HepG2 (cell line): ENCODE measurements at regions not wholly inside any gene's neighbourhood (a gene's known extent, or its start where the extent isn't known, plus 50 kb on each side); places are given as distances from the start of the nearest gene placed in this dataset.

Experiments used
- ATAC-seq: fragments of 200-7000 bp; cut with Tn5 transposase; 3 replicates; pipeline ENCODE4 v1.9.1; 2020; ENCODE audit warnings: mild to moderate bottlenecking, moderate library complexity
- BruUV-seq: library from RNA; stranded (reverse); fragments of 400-500 nt; replicated peaks from 2 replicates; lab custom pipeline; 2021; lab: Mats Ljungman, UMichigan
- CTCF ChIA-PET: fragments of 300-600 bp; formaldehyde crosslinking; extraction: SDS; loops from one replicate; lab custom pipeline; 2021; ENCODE audit warnings: low total read pairs, inconsistent platforms, low intra/inter-chr PET ratio; lab: Yijun Ruan, JAX
- POLR2A ChIA-PET: fragments of 350-600 bp; sonication (Branson Sonifier 250); formaldehyde crosslinking; loops from one replicate; lab custom pipeline; 2020; ENCODE audit warnings: antibody characterized with exemption, inconsistent platforms; lab: Yijun Ruan, JAX
- DNase-seq: peaks from one replicate; pipeline ENCODE4 v3.0.0-alpha.2; 2015; ENCODE audit warnings: low spot score
- FAIRE-seq: peaks from 3 replicates; lab custom pipeline; 2011; peaks lifted over from hg19 to GRCh38; lab: Jason Lieb, UNC
- H2AFZ ChIP-seq: one replicate; pipeline ENCODE4 v1.6.1; 2011; ENCODE audit warnings: low read length, inconsistent platforms
- H3K27ac ChIP-seq: fragments of 300-600 bp; 3 replicates; pipeline ENCODE4 v1.8.0; 2011; ENCODE audit warnings: mixed run types, mild to moderate bottlenecking, mixed read lengths, low read length, inconsistent platforms; ENCODE audit not compliant: insufficient read depth; ENCODE audit errors: extremely low read length
- H3K27me3 ChIP-seq, 2 experiments: fragments of 200-600 bp in 1 of 2; 2 replicates in 1 of 2; 3 replicates in 1 of 2; pipeline versions ENCODE4 v1.6.0 to v1.8.0; 2011; ENCODE audit warnings: low read length in 2 of 2, mild to moderate bottlenecking in 2 of 2, moderate library complexity in 2 of 2, inconsistent platforms in 1 of 2; ENCODE audit not compliant: insufficient read depth in 2 of 2, control insufficient read depth in 1 of 2
- H3K36me3 ChIP-seq, 2 experiments: fragments of 200-600 bp in 1 of 2; replicated peaks in 1 of 2; 2 replicates in 1 of 2; 3 replicates in 1 of 2; pipeline versions ENCODE4 v1.5.1 to v1.8.0; 2011; ENCODE audit warnings: low read length in 2 of 2, inconsistent platforms in 1 of 2; ENCODE audit not compliant: insufficient read depth in 2 of 2, control insufficient read depth in 1 of 2
- H3K4me1 ChIP-seq: 2 replicates; pipeline ENCODE4 v1.5.1; 2012; ENCODE audit warnings: low read length, inconsistent platforms; ENCODE audit not compliant: insufficient read depth
- H3K4me2 ChIP-seq: 2 replicates; pipeline ENCODE4 v1.6.0; 2011; ENCODE audit warnings: low read depth, low read length, inconsistent platforms
- H3K4me3 ChIP-seq, 3 experiments: fragments of 200-600 bp in 1 of 3; sonication (generic), shearing (Covaris generic) in 1 of 3; replicated peaks in 1 of 3; 2 replicates each; pipeline ENCODE4 v1.5.1; 2011 to 2016; ENCODE audit warnings: low read length in 3 of 3, inconsistent platforms in 2 of 3, low read depth in 2 of 3, mild to moderate bottlenecking in 2 of 3, control low read depth in 1 of 3, mixed read lengths in 1 of 3; ENCODE audit not compliant: insufficient read depth in 1 of 3
- H3K79me2 ChIP-seq: one replicate; pipeline ENCODE4 v1.6.1; 2011; ENCODE audit warnings: low read length, inconsistent platforms; ENCODE audit not compliant: insufficient read depth
- H3K9ac ChIP-seq: 2 replicates; pipeline ENCODE4 v1.6.0; 2011; ENCODE audit warnings: mild to moderate bottlenecking, low read depth, low read length, inconsistent platforms; ENCODE audit not compliant: insufficient read depth
- H3K9me3 ChIP-seq: 2 replicates; pipeline ENCODE4 v1.5.1; 2012; ENCODE audit warnings: mild to moderate bottlenecking, low read length
- H4K20me1 ChIP-seq: 2 replicates; pipeline ENCODE4 v1.6.0; 2011; ENCODE audit warnings: inconsistent platforms, mild to moderate bottlenecking, low read length, moderate library complexity; ENCODE audit not compliant: insufficient read depth
- ATF7-NPFF ChIP-seq: sonication (generic); formaldehyde crosslinking; IDR thresholded peaks from 2 replicates; pipeline ENCODE4 v1.8.1; 2023; ENCODE audit warnings: mild to moderate bottlenecking, low read depth, missing genetic modification reagents, moderate library complexity
- DDIT3 ChIP-seq: sonication (generic); formaldehyde crosslinking; IDR thresholded peaks from 2 replicates; pipeline ENCODE4 v1.4.0; 2020; ENCODE audit warnings: mild to moderate bottlenecking, missing genetic modification reagents
- ERF ChIP-seq: IDR thresholded peaks from 2 replicates; pipeline ENCODE4 v1.6.1; 2018; ENCODE audit warnings: missing biosample characterization, missing genetic modification reagents
- FIP1L1 ChIP-seq: fragments of 200-400 bp; formaldehyde crosslinking; IDR thresholded peaks from 2 replicates; pipeline ENCODE4 v1.6.1; 2018; ENCODE audit warnings: low read depth, mild to moderate bottlenecking, low read length, moderate library complexity, borderline replicate concordance; ENCODE audit not compliant: insufficient read depth
- GATA4 ChIP-seq: sonication (generic); IDR thresholded peaks from 2 replicates; pipeline ENCODE4 v1.6.1; 2016; ENCODE audit warnings: antibody characterized with exemption, low read depth, borderline replicate concordance
- GTF2F1 ChIP-seq: fragments of 150-350 bp; IDR thresholded peaks from 2 replicates; pipeline ENCODE4 v1.6.1; 2014; ENCODE audit warnings: low read length
- PRMT3 ChIP-seq: sonication (generic); formaldehyde crosslinking; IDR thresholded peaks from 2 replicates; pipeline ENCODE4 v1.8.1; 2022; ENCODE audit warnings: low read depth, mild to moderate bottlenecking, moderate library complexity, missing genetic modification reagents, borderline replicate concordance
- STAT6 ChIP-seq: sonication (generic); formaldehyde crosslinking; IDR thresholded peaks from 2 replicates; pipeline ENCODE4 v1.4.0; 2020; ENCODE audit warnings: missing genetic modification reagents, mild to moderate bottlenecking, borderline replicate concordance
- ZFP36L1 ChIP-seq: sonication (generic); formaldehyde crosslinking; IDR thresholded peaks from 2 replicates; pipeline ENCODE4 v1.8.0; 2022; ENCODE audit warnings: mild to moderate bottlenecking, missing genetic modification reagents, moderate library complexity
- ZNF441 ChIP-seq: sonication (generic); formaldehyde crosslinking; IDR thresholded peaks from 2 replicates; pipeline ENCODE4 v1.7.0; 2021; ENCODE audit warnings: missing genetic modification reagents, borderline replicate concordance
- ZNF7 ChIP-seq: IDR thresholded peaks from 2 replicates; pipeline ENCODE4 v1.6.1; 2016; ENCODE audit warnings: missing biosample characterization, missing genetic modification reagents
- WGBS: methylation state at CpG from one replicate; pipeline ENCODE4 v1.1.6; 2017; ENCODE audit warnings: low lambda C conversion rate; 5-methylcytosine and 5-hydroxymethylcytosine counted together
- in situ Hi-C: cut with HindIII; loops from 2 replicates; pipeline ENCODE4 v1.10.0; 2017; ENCODE audit warnings: low pct_unique_long_range_greater_than_20kb; ENCODE audit not compliant: extremely low pct_ligation_motif_present
- intact Hi-C: fragments of 100-400 bp; cut with micrococcal nuclease; formaldehyde crosslinking; loops from one replicate; pipeline ENCODE4 v1.10.0; 2022; ENCODE audit not compliant: unreplicated experiment

GRCh38 chr2:40625849-40626248 lies 174.0 kb upstream of the SLC8A1 start:
- Histone ChIP-seq H3K4me1 (no peaks in the 10 kb centered on the region), H3K4me3 (no peak overlapping the region), H2AFZ (no peak overlapping the region), H3K27me3 (no peaks in the 10 kb centered on the region; a peak in 1 of 5 replicates)
- DNase-seq, result no peak
- intact Hi-C loops, result no loop called here
- CTCF ChIA-PET, result no interaction called here
- no TSS peak for BruUV-seq
- WGBS, result 6% methylated on average over 3 of the region's 3 CpGs
- TF ChIP-seq FIP1L1 (no peak), GATA4 (no peak), GTF2F1 (no peak), ZNF7 (no peak), STAT6 (CRISPR knock-in tag) (no peak), ZFP36L1 (no peak), PRMT3 (CRISPR knock-in tag) (no peak), ERF (CRISPR knock-in tag) (no peak), DDIT3 (CRISPR knock-in tag) (no peak), ZNF441 (CRISPR knock-in tag) (no peak), ATF7-NPFF (CRISPR knock-in tag) (no peak)
- TF ChIP-seq, all 625 proteins: peak for 0
- ATAC-seq (no peak), FAIRE-seq (no peak)
- Histone ChIP-seq H3K4me2 (no peak overlapping the region), H3K27ac (no peak overlapping the region), H3K9ac (no peak overlapping the region), H4K20me1 (no peaks in the 10 kb centered on the region), H3K9me3 (no peaks in the 10 kb centered on the region), H3K79me2 (no peaks in the 10 kb centered on the region), H3K36me3 (no peaks in the 10 kb centered on the region)
- in situ Hi-C loops, result no loop called here
- POLR2A ChIA-PET, result no interaction called here
